PC-3 (cell line): ENCODE measurements at regions not wholly inside any gene's neighbourhood (a gene's known extent, or its start where the extent isn't known, plus 50 kb on each side); places are given as distances from the start of the nearest gene placed in this dataset.

Source experiments
- CTCF ChIP-seq: fragments of 300-600 bp; sonication (generic); conservative IDR thresholded peaks from 2 replicates; pipeline ENCODE4 v1.5.1; 2017; ENCODE audit warnings: antibody characterized with exemption, low read depth, mild to moderate bottlenecking, low read length
- EZH2 ChIP-seq: fragments of 300-600 bp; sonication (generic); IDR thresholded peaks from one replicate; pipeline ENCODE4 v1.6.1; 2017; ENCODE audit warnings: antibody characterized with exemption, mild to moderate bottlenecking, low read length; ENCODE audit not compliant: unreplicated experiment
- EZH2phosphoT487 ChIP-seq: fragments of 300-600 bp; sonication (generic); IDR thresholded peaks from 2 replicates; pipeline ENCODE4 v1.6.1; 2018; ENCODE audit warnings: mild to moderate bottlenecking, antibody characterized with exemption, low read length, borderline replicate concordance

GRCh38 chr4:28254003-28254402, 1393.4 kb downstream of the STIM2 start:
- TF ChIP-seq CTCF (no peak), EZH2phosphoT487 (no peak), EZH2 (no peak)
